ENCODE measurements at regions not wholly inside any gene's neighbourhood (a gene's known extent, or its start where the extent isn't known, plus 50 kb on each side); places are given as distances from the start of the nearest gene placed in this dataset.
A peak's percentile ranks its signal among the peaks of the same experiment; 100 is the strongest.

DNA sequence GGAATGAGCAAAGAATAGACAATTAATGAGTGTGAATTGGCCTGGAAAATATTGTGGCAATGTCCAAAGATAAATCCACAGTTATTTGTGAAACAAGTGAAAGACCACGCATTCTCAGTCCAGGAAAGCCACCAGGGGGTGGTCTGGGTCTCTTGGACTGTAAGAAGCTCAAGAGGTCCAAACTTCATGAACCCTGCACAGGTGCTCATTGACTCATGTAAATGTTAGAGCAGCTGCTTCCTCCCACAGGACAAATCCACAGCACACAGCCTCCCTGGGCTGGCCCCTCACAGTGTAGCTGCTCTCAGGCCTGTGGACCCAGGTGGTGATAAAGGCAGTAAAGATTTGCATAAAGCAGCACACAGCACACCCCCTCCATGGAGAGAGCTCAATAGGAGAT lies 114.0 kb downstream of the ZNF280B start:
- no peak for DNase-seq (ENCODE audit: low read depth in 2 of 2)

DNA sequence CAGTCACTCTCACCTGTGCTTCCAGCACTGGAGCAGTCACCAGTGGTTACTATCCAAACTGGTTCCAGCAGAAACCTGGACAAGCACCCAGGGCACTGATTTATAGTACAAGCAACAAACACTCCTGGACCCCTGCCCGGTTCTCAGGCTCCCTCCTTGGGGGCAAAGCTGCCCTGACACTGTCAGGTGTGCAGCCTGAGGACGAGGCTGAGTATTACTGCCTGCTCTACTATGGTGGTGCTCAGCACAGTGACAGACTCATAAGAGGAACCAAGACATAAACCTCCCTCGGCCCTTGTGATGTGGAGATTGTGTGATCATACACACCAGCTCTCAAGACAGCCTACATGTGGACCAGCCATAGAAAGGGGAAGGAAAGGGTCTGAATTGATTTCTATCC lies 113.3 kb downstream of the ZNF280B start:
- DNase-seq (ENCODE audit: low read depth in 2 of 2) = no peak

DNA sequence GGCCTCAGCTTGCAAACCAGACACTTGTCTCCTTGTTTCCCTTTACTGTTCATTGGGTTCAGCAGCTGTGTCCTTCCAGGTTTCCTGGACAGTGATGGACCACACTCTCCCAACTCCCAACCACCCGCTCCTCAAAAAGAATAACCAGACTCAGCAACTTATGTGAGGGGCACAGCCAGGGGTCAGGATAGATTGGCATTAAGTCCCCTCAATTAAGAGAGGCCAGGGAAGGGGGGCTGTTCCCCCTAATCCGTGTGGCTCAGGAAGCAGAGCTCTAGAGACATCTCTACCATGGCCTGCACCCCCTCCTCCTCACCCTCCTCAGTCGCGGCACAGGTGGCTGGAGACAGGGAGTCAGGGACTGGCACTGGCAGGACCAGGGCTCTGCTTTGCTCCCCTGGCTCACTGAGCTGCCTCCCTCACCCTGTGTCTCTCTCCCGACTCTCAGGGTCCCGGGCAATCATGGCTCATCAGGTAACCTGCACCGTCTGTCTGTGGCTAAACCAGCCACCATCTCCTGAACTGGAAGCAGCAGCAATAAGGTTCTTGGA lies 111.7 kb downstream of the ZNF280B start:
- DNase-seq (ENCODE audit: low read depth in 2 of 2) = no peak

DNA sequence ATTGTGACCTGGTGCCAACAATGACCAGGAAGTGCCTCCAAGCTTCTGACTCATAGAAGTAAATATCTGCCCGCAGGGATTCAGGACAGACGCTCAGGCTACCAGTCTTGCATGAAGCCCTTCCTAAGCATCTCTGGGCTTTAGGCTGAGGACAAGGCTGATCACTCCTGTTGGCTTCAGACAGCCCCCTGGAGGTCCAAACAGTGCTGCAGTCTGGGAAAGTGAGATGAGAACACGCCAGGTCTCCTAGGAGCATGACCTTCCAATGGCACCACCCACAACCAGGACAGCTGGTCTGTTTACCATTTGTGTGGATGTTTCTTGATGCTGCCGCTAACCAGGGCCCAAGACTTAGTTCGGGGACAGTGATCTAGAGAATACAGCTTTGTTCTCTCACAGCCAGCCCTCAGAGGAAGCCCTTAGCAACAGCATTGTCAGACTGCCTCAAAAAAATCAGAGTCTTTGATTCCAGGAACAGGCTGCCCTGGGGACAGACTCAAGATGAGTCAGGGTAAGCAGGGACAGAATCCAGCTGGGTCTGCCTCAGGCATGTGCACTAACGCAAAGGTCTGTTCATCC lies 111.2 kb downstream of the ZNF280B start:
- no peak for DNase-seq (ENCODE audit: low read depth in 2 of 2)

DNA sequence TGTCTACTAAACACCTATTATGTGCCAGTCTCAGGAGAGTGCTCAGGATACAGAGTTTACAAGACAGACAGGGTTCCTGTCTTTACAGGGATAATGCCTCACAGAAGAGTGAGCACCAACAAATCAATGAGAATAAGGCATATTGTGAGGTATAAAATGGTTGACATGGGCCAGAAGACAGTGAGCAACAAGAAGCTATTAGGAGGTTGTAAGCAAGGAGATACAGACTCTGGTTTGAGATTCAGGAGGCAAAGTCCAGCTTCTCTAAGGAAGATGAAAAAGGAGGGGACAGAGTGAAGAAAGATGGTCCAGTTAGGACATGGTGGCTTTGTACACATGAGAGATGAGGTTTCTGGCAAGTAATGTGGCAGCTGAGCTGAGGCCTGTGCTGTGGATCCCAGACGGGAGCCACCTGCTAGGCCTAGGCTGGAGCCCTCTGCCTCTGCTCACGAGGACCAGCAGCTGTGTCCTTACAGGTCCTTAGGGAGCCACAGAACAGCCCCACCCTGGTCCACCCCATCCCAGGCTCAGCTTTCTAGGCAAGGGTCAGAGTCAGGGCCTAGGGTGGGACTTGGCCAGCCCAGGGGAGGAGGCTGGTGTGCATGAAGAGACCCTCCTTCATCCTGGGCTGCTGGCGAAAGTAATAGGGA lies 110.5 kb downstream of the ZNF280B start:
- no peak for DNase-seq (ENCODE audit: low read depth in 2 of 2)

DNA sequence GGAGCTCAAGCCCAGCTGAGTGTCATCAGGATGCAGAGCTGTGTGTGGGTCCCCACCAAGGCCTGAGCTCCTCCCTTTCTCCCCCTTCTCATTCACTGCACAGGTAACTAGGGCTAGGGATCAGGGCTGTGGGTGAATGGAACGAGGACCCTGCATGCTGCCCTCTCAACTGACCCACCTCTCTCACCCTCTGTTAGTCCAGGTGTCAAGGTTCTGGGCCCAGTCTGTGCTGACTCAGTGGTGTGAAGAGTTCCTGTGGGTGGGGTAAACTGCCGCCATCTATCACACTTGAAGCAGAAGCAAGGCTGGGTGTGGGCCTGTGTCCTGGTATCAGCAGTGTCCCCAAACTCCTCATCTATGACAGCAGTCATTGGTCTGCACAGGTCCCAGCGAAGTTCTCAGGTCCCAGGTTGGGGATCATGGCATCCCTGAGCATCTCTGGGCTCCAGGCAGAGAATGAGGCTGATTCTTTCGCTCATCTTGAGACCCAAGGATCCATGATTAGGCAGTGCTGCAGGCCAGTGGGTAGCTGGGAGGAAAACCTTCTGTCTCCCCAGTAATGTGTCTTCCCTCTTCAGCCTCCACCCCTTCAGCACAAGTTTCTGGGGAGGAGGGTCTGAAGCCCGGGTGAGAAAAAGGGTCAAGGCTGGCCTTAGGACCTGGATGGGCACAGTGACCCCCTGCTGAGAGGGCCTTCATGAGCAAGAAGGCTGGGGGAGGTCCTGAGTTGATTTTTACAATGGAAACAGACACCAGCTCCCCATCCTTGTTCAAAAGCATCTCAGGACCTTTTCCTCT lies 109.8 kb downstream of the ZNF280B start:
- no peak for DNase-seq (ENCODE audit: low read depth in 2 of 2)

DNA sequence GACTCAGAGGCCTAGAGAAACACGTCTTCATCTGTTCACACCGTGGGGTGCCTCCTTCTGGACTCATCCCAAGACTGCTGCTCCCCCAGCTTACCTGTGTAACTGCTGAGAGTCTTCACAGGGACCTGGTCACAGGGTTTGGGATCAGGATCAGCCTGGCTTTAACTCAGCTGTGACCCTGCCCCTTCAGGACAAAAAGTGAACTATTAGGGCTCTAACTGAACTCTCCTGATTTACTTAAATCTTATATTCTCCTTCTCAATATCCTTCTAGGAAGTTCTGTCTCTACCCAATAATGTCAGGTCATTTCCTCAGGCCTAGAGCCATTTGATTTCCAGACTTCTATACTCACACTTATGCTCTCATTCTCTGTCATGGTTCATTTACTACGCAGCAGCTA lies 108.4 kb downstream of the ZNF280B start:
- DNase-seq (ENCODE audit: low read depth in 2 of 2) = no peak

DNA sequence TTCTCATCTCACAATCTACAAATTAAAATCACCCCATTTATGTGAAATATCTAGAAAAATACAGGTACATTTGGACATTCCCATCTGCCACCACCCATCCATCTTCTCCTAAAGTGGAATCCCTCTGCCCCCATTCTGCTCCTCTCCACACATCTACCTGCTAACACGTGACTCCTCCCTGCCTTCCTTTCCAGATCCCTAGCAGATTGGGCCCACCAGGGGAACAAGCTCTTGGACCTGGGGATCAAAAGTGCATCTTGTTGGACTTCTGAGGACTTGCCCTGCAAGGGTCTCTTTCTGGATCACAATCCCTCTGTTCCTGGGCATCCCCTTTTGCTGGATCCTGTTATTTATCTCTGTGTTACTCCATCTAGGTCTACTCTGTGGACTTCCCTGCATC lies 107.6 kb downstream of the ZNF280B start:
- DNase-seq (ENCODE audit: low read depth in 2 of 2) = no peak

DNA sequence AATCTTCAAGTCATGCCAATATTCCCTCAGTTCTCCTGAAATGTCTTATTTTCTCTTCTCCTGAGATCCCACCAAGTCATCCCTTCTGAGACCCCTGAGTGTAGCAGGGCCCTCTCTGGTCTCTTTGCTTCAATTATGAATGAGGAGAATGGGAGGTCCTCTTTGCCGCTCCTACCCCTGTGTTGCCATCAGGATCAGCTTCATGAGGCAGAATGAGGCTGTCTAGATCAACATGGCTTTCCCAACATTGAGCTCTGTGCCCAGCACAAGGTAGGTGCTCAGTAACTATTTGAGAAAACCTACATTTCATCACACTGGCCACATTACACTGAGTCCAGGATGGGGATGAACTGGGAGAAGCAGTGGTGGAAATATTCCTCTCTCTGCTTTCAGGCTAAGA lies 107.2 kb downstream of the ZNF280B start:
- DNase-seq (ENCODE audit: low read depth in 2 of 2) = no peak

DNA sequence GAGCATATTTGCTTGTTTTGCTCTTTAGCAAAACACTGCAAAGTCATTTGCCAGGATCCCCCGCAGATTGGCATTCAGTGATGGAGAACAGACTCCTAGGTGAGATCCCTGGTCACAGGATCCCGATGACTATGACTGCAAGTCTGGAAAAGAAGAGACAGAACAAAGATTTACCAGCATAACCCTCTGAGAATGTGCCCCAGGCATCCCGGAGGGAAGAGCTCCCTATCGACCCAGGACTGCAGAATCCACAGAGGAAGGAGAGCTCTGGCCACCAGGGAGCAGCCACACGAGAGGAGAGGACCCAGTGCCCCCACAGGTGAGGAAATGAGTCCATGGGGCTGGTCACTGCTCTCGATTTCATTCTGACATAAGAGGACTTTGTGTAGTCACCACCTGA lies 105.2 kb downstream of the ZNF280B start:
- DNase-seq (ENCODE audit: low read depth in 2 of 2) = no peak

DNA sequence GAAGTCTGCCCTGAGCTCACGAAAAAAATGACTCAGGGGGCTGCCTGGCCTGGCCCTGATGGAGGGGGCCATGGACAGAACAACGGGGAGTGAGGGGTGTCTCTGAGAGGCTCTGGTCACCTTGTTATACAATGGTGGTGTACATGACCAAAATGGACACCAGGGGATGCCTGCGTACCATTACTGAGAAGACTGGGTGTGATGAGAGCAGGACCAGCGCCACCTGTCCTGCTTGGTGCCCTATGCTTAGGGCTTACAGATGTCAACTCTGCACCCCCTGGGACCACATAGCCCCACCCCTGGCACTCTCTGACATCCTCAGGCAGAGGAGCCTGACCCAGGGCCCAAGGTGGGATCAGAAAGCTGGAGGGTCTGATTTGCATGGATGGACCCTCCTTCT lies 104.8 kb downstream of the ZNF280B start:
- no peak for DNase-seq (ENCODE audit: low read depth in 2 of 2)

DNA sequence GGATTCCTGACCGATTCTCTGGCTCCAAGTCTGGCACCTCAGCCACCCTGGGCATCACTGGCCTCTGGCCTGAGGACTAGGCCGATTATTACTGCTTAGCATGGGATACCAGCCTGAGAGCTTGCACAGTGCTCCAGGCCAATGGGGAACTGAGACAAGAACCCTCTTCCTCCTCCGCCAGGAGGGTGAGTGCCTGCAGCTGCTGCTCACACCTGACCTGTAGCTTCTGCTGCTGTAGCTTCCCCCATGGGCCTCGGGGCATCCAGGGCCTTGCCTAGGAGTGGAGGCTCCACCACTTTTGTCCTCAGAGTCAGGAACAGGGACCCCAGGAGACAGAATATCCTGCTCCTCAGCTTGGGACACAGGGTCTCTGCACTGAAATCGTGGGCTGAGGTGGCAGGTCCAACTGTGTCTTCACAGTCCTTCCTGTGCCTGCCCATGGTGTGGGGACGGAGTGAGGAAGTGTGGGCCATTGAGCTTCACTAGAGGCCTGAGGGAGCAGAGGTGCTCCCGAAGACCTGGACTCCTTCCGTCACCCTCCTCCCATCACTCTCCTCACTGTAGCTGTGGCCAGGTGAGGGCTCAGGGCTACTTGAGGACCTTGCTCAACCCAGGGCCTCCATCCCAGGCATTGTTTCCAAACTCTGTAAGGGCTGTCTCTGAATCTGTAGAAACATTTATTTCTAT lies 103.8 kb downstream of the ZNF280B start:
- DNase-seq (ENCODE audit: low read depth in 2 of 2) = no peak

DNA sequence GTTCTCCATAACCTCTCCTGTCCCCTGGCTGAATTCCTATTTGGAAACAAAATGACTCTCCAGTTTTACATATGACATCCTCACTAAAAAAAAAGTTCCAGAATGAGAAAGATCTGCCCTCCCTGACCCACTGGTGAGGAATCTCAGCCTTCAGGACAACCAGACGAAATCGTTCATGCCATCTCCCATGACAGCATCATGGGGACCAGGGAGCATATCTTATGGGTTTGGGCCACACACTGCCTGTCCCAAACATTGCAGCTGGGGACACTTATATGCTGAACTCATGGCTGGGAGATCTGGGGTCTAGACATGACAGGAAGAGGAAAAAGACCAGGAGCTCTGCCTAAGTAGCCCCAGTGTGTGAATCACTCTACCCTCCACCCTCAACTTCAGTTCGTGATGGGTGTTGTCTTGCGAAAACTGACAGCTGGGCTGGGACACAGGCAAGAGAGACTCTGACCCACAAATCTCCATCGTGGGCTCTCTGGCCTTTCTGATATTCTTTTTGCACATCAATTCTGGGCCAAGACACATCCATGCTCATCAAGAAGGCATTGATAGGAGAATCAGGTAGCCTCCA lies 102.0 kb downstream of the ZNF280B start:
- no peak for DNase-seq (ENCODE audit: low read depth in 2 of 2)

DNA sequence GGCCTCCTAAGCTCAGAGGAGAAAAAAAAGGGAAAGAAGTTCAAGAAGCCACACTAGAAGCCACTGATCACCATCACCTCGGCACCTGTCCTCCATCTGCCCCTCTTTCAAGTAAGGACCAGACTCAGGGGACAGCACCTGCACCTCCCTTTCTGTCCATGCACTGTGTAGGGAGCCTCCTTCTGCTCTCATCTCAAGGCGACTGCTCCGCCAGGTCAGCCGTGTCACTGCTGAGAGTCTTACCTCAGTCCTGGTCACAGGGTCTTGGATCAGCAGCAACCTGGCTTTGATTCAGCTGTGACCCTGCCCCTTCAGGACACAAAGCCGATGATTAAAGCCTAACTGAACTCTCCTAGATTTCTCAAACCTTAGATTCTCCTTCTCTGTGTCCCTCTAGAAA lies 101.5 kb downstream of the ZNF280B start:
- DNase-seq (ENCODE audit: low read depth in 2 of 2) = no peak

DNA sequence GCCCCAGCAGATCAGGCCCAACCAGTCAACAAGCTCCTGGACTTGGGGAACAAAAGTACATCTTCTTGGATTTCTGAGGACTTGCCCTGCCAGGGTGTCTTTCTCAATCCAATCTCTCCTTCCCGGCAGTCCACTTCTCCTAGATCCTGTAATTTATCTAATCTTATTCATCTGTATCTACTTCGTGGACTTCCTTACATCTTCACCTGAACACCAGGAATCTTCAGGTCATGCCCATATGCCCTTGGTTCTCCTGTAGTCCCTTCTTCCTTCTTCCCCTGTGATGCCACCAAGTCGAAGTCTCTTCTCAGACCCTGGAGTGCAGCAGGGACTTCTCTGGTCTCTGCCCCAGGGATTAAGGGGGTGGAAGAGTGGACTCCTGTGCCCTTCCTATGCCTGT lies 100.3 kb downstream of the ZNF280B start:
- no peak for DNase-seq (ENCODE audit: low read depth in 2 of 2)

DNA sequence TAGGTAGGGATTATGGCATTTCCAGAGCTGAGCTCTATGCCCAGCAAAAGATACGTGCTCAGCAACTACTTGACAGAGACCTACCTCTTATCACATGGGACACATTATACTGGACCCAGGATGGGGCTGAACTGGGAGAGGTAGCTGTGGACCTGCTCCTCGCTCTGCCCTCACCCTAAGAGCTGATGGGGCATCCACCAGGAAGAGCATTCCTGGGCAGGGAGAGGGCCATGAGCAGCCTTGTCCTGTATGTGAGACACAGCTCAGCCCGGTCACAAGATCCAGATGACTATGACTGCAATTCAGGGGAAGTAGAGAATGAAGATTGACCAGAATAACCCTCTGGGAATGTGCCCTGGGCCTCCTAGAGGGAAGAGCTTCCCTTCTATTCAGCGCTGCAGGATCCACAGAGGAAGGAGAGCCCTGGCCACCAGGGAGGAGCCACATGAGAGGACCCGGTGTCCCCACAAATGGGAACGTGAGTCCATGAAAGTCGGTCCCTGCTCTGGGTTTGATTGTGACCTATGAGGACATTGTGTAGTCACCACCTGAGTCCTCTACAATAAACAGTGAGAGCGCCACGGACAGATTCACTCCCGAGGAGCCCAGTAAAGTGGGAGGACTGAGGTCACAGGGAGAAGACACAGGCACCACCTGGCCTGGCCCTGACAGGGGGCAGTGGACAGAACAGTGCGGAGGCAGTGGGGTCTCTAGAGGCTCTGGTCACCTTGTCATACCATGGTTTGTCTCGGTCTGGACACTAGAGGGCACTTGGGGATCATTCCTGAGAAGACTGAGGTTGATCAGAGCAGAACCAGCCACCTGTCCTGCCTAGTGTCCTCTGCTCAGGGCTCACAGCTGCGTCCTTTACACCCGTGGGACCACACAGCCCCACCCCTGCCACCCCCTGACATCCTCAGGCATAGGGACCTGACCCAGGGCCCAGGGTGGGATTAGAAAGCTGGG lies 99.5 kb downstream of the ZNF280B start:
- DNase-seq (ENCODE audit: low read depth in 2 of 2) = peak; percentile 6 to 41

DNA sequence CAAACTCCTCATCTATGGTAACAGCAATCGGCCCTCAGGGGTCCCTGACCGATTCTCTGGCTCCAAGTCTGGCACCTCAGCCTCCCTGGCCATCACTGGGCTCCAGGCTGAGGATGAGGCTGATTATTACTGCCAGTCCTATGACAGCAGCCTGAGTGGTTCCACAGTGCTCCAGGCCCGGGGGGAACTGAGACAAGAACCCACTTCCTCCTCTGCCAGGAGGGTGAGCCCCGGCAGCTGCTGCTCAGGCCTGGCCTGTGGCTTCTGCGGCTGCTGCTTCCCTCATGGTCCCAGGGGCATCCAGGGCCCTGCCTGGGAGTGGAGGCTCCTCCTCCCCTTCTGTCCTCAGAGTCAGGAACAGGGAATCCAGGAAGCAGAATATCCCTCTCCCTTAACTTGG lies 98.4 kb downstream of the ZNF280B start:
- DNase-seq (ENCODE audit: low read depth in 2 of 2) = no peak

DNA sequence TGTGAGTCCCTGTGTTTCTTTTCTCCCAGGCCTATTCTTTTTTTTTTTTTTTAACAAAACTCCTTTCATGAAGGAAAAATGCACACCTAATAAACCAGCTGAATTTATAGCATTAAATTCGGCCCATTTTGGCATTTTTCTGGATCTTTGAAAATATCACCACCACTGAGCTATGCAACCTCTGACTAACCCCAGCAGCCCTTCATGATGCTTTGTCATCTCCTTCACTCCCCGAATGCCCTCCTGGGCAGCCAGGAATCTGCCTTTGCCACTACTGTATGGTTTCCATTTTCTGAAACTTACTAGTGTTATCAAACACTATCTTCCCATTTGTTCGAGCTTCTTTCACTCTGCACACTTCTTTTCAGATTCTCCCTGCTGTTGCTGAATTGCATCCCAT lies 97.9 kb downstream of the ZNF280B start:
- no peak for DNase-seq (ENCODE audit: low read depth in 2 of 2)

DNA sequence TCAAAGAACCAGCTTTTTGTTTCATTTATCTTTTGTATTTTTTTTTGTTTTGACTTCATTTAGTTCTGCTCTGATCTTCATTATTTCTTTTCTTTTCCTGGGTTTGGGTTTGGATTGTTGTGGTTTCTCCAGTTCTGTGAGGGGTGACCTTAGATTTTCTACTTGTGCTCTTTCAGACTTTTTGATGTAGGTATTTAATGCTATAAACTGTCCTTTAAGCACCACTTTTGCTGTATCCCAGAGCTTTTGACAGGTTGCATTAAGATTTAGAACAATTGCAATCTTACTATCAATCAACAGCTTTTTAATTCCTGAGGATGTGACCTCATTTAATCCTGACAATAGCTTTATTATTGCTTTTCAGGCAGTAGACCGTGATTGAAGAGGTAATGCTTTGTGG lies 94.3 kb downstream of the ZNF280B start:
- DNase-seq (ENCODE audit: low read depth in 2 of 2) = no peak

DNA sequence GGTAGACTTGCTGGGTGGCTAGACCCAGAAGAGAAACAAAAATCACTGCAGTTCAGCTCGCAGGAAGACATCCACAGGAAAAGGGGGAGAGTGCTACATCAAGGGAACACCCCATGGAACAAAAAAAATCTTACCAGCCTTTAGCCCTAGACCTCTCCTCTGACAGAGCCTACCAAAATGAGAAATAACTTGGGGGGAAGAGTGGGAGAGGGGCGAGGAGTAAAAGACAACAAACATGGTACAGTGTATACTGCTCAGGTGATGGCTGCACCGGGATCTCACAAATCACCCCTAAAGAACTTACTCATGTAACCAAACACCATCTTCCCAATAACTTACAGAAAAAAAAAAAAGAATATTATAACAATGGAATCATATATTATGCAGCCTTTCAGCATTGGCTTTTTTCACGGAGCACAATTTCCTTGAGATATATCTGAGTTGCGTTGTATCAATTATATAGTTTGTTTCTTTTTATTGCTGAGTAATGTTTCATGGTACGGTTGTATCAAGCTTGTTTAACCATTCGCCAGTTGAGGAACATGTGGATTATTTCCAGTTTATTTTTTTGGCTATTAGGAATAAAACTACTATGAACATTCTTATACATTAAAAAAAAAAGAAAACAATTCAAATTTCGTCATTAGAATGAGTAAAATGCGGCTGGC lies 90.9 kb downstream of the ZNF280B start:
- DNase-seq (ENCODE audit: low read depth in 2 of 2) = no peak

All from dermis microvascular lymphatic vessel endothelial cell (primary cell).